HepG2 (cell line): ENCODE measurements at regions not wholly inside any gene's neighbourhood (a gene's known extent, or its start where the extent isn't known, plus 50 kb on each side); places are given as distances from the start of the nearest gene placed in this dataset.

ENCODE experiments used
- CREM ChIP-seq, 2 experiments: sonication (generic) in 1 of 2; formaldehyde crosslinking in 1 of 2; IDR thresholded peaks; 2 replicates each; pipeline versions ENCODE4 v1.4.0 to v1.6.1; 2016 to 2020; ENCODE audit warnings: antibody characterized with exemption in 1 of 2, mild to moderate bottlenecking in 1 of 2, missing genetic modification reagents in 1 of 2
- FOXM1 ChIP-seq: sonication (generic); formaldehyde crosslinking; IDR thresholded peaks from 2 replicates; pipeline ENCODE4 v1.5.0; 2020; ENCODE audit warnings: missing genetic modification reagents
- KAT2B ChIP-seq: fragments of 150-350 bp; IDR thresholded peaks from 2 replicates; pipeline ENCODE4 v1.6.1; 2014; ENCODE audit warnings: low read depth, low read length, borderline replicate concordance
- MAFK ChIP-seq, 2 experiments: IDR thresholded peaks in 1 of 2; conservative IDR thresholded peaks in 1 of 2; 2 replicates each; pipeline ENCODE4 v1.6.1; 2011; ENCODE audit warnings: improper control_type of control experiment in 2 of 2, low read length in 2 of 2
- NFKB2 ChIP-seq: sonication (generic); formaldehyde crosslinking; IDR thresholded peaks from 2 replicates; pipeline ENCODE4 v1.4.0; 2020; ENCODE audit warnings: missing genetic modification reagents, borderline replicate concordance
- PHF20 ChIP-seq: sonication (generic); formaldehyde crosslinking; IDR thresholded peaks from 2 replicates; pipeline ENCODE4 v1.5.0; 2020; ENCODE audit warnings: mild to moderate bottlenecking, missing genetic modification reagents
- RFXANK ChIP-seq: IDR thresholded peaks from 2 replicates; pipeline ENCODE4 v1.6.1; 2016
- SIN3B ChIP-seq: fragments of 150-350 bp; IDR thresholded peaks from 2 replicates; pipeline ENCODE4 v1.6.1; 2014; ENCODE audit warnings: low read length
- SP140L ChIP-seq: sonication (generic); formaldehyde crosslinking; IDR thresholded peaks from 2 replicates; pipeline ENCODE4 v1.4.0; 2020; ENCODE audit warnings: missing genetic modification reagents, borderline replicate concordance
- STAT5B ChIP-seq: sonication (generic); formaldehyde crosslinking; IDR thresholded peaks from 2 replicates; pipeline ENCODE4 v1.4.0; 2020; ENCODE audit warnings: missing genetic modification reagents
- ZNF331 ChIP-seq: sonication (generic); formaldehyde crosslinking; IDR thresholded peaks from 2 replicates; pipeline ENCODE4 v1.4.0; 2020; ENCODE audit warnings: missing genetic modification reagents
- TF ChIP-seq, protein P1 (sequence below): sonication (generic); formaldehyde crosslinking; IDR thresholded peaks from 2 replicates; pipeline ENCODE4 v1.5.0; 2020; ENCODE audit warnings: mild to moderate bottlenecking, missing genetic modification reagents, moderate library complexity
- TF ChIP-seq, protein P2 (sequence below): sonication (generic); formaldehyde crosslinking; IDR thresholded peaks from 2 replicates; pipeline ENCODE4 v1.4.0; 2020; ENCODE audit warnings: missing genetic modification reagents

DNA sequence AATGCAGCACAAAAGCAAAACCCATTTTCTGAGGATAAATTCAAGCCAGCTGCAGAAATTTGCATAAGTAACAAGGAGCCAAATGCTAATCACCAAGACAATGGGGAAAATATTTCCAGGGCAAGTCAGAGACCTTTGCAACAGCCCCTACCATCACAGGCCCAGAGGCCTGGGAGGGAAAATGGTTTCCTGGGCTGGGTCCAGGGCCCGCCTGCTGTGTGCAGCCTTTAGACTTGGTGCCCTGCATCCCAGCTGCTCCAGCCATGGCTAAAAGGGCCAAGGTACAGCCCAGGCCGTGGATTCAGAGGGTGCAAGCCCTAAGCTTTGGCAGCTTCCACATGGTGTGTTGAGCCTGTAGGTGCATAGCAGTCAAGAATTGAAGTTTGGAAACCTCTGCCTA is 309.5 kb upstream of the SGCG start:
- TF ChIP-seq PHF20 (CRISPR knock-in tag) (no peak), MAFK (conservative IDR thresholded peaks at IDR 0.05 in 1 of 2, IDR thresholded peaks at IDR 0.05 in 1 of 2; ENCODE audit: low read length in 2 of 2) (no peak), FOXM1 (CRISPR knock-in tag) (no peak), SIN3B (no peak), SP140L (no peak), RFXANK (CRISPR knock-in tag) (no peak), KAT2B (no peak), CREM (IDR thresholded peaks at IDR 0.05) (no peak), CREM (CRISPR knock-in tag; IDR thresholded peaks at IDR 0.05) (no peak), ZNF331 (CRISPR knock-in tag) (no peak), NFKB2 (CRISPR knock-in tag) (no peak), STAT5B (CRISPR knock-in tag) (no peak)
- TF ChIP-seq, protein P1, sequence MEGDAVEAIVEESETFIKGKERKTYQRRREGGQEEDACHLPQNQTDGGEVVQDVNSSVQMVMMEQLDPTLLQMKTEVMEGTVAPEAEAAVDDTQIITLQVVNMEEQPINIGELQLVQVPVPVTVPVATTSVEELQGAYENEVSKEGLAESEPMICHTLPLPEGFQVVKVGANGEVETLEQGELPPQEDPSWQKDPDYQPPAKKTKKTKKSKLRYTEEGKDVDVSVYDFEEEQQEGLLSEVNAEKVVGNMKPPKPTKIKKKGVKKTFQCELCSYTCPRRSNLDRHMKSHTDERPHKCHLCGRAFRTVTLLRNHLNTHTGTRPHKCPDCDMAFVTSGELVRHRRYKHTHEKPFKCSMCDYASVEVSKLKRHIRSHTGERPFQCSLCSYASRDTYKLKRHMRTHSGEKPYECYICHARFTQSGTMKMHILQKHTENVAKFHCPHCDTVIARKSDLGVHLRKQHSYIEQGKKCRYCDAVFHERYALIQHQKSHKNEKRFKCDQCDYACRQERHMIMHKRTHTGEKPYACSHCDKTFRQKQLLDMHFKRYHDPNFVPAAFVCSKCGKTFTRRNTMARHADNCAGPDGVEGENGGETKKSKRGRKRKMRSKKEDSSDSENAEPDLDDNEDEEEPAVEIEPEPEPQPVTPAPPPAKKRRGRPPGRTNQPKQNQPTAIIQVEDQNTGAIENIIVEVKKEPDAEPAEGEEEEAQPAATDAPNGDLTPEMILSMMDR (CRISPR knock-in tag): no peak
- TF ChIP-seq, protein P2, sequence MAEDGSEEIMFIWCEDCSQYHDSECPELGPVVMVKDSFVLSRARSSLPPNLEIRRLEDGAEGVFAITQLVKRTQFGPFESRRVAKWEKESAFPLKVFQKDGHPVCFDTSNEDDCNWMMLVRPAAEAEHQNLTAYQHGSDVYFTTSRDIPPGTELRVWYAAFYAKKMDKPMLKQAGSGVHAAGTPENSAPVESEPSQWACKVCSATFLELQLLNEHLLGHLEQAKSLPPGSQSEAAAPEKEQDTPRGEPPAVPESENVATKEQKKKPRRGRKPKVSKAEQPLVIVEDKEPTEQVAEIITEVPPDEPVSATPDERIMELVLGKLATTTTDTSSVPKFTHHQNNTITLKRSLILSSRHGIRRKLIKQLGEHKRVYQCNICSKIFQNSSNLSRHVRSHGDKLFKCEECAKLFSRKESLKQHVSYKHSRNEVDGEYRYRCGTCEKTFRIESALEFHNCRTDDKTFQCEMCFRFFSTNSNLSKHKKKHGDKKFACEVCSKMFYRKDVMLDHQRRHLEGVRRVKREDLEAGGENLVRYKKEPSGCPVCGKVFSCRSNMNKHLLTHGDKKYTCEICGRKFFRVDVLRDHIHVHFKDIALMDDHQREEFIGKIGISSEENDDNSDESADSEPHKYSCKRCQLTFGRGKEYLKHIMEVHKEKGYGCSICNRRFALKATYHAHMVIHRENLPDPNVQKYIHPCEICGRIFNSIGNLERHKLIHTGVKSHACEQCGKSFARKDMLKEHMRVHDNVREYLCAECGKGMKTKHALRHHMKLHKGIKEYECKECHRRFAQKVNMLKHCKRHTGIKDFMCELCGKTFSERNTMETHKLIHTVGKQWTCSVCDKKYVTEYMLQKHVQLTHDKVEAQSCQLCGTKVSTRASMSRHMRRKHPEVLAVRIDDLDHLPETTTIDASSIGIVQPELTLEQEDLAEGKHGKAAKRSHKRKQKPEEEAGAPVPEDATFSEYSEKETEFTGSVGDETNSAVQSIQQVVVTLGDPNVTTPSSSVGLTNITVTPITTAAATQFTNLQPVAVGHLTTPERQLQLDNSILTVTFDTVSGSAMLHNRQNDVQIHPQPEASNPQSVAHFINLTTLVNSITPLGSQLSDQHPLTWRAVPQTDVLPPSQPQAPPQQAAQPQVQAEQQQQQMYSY (CRISPR knock-in tag): no peak
